ENCODE measurements at regions not wholly inside any gene's neighbourhood (a gene's known extent, or its start where the extent isn't known, plus 50 kb on each side); places are given as distances from the start of the nearest gene placed in this dataset.

DNA sequence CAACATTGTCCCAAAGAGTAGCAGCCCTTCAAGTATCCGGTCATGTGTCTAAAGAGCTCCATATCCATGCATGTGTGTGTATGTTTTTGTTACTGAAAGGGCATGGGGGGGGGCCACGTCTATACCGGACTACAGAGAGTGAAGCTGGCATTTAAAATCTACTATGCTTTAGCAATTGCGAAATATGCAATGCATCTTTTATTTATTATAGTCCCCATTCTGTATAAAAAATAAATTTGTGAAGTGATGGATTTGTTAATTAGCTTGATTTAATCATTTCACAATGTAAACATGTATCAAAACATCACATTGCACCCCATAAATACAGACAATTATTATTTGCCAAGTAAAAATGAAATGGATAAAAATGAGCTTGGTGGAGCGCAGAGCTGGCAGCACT is 149.4 kb upstream of the ID2 start:
- H3K4me2 ChIP-seq (ENCODE audit: low read depth, low read length): no peak overlapping the region
- no peaks in the 10 kb centered on the region for H3F3A ChIP-seq (ENCODE audit: insufficient read depth, low read length)
- TF ChIP-seq EZH2phosphoT487 (IDR thresholded peaks at IDR 0.05; ENCODE audit: low read length) (no peak), EZH2 (optimal IDR thresholded peaks at IDR 0.05; ENCODE audit: low read depth, low read length) (no peak)
- TF ChIP-seq, protein P1, sequence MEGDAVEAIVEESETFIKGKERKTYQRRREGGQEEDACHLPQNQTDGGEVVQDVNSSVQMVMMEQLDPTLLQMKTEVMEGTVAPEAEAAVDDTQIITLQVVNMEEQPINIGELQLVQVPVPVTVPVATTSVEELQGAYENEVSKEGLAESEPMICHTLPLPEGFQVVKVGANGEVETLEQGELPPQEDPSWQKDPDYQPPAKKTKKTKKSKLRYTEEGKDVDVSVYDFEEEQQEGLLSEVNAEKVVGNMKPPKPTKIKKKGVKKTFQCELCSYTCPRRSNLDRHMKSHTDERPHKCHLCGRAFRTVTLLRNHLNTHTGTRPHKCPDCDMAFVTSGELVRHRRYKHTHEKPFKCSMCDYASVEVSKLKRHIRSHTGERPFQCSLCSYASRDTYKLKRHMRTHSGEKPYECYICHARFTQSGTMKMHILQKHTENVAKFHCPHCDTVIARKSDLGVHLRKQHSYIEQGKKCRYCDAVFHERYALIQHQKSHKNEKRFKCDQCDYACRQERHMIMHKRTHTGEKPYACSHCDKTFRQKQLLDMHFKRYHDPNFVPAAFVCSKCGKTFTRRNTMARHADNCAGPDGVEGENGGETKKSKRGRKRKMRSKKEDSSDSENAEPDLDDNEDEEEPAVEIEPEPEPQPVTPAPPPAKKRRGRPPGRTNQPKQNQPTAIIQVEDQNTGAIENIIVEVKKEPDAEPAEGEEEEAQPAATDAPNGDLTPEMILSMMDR (IDR thresholded peaks at IDR 0.05; ENCODE audit: low read length): no peak
- H4K20me1 ChIP-seq (ENCODE audit: insufficient read depth, low read length): no peaks in the 10 kb centered on the region
- H3K27me3 ChIP-seq (replicated peaks; ENCODE audit: insufficient read depth, low read length): no peaks in the 10 kb centered on the region
- no peak for DNase-seq
- no peaks in the 10 kb centered on the region for H3K79me2 ChIP-seq (ENCODE audit: low read length)
- no peaks in the 10 kb centered on the region for H3K9me3 ChIP-seq (replicated peaks; ENCODE audit: insufficient read depth, low read length)
- H2AFZ ChIP-seq (ENCODE audit: low read length): no peak overlapping the region
- H3K9me2 ChIP-seq (replicated peaks; ENCODE audit: insufficient read depth, low read length): no peaks in the 10 kb centered on the region
- H3K36me3 ChIP-seq (replicated peaks; ENCODE audit: insufficient read depth, low read length): no peaks in the 10 kb centered on the region
- no peak overlapping the region for H3K9ac ChIP-seq (ENCODE audit: low read length)
- H3K4me1 ChIP-seq (ENCODE audit: low read length): no peaks in the 10 kb centered on the region
- no peak overlapping the region for H3K27ac ChIP-seq (ENCODE audit: low read length)
- no peak overlapping the region for H3K4me3 ChIP-seq (ENCODE audit: low read length)

DNA sequence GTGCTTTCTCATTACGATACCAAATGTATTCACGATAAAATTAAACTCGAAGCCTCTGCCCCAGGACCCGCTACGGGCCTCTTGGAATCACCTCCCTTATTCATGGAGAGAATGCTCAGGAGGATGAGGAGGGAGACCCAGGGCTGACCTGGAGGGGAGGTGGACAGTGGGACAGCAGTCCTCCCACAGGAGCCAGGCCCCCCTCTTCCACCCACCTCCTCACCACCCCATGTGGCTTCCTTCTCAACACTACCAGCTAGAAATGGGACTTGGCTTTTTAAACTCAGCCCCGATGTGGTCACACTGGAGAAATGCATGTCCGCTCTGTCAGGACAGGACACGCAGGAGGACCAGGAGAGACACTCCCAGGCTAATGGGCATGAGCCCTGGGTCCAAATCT is 147.9 kb upstream of the ID2 start:
- Histone ChIP-seq H3K9ac (ENCODE audit: low read length) (no peak overlapping the region), H3K27ac (ENCODE audit: low read length) (no peak overlapping the region), H3K36me3 (replicated peaks; ENCODE audit: insufficient read depth, low read length) (no peaks in the 10 kb centered on the region), H4K20me1 (ENCODE audit: insufficient read depth, low read length) (no peaks in the 10 kb centered on the region), H3F3A (ENCODE audit: insufficient read depth, low read length) (no peaks in the 10 kb centered on the region), H3K4me1 (ENCODE audit: low read length) (no peaks in the 10 kb centered on the region), H2AFZ (ENCODE audit: low read length) (no peak overlapping the region), H3K4me2 (ENCODE audit: low read depth, low read length) (no peak overlapping the region), H3K9me3 (replicated peaks; ENCODE audit: insufficient read depth, low read length) (no peaks in the 10 kb centered on the region), H3K27me3 (replicated peaks; ENCODE audit: insufficient read depth, low read length) (no peaks in the 10 kb centered on the region), H3K79me2 (ENCODE audit: low read length) (no peaks in the 10 kb centered on the region), H3K4me3 (ENCODE audit: low read length) (no peak overlapping the region), H3K9me2 (replicated peaks; ENCODE audit: insufficient read depth, low read length) (no peaks in the 10 kb centered on the region)
- no peak for TF ChIP-seq EZH2phosphoT487 (IDR thresholded peaks at IDR 0.05; ENCODE audit: low read length)
- TF ChIP-seq, protein P1 (IDR thresholded peaks at IDR 0.05; ENCODE audit: low read length): no peak
- TF ChIP-seq EZH2 (optimal IDR thresholded peaks at IDR 0.05; ENCODE audit: low read depth, low read length): no peak
- DNase-seq: no peak

GRCh38 chr2:8534386-8534728 is 147.5 kb upstream of the ID2 start:
- H3K4me1 ChIP-seq (ENCODE audit: low read length): no peaks in the 10 kb centered on the region
- DNase-seq: no peak
- no peak overlapping the region for H3K4me3 ChIP-seq (ENCODE audit: low read length)
- no peak overlapping the region for H3K27ac ChIP-seq (ENCODE audit: low read length)
- no peak overlapping the region for H3K4me2 ChIP-seq (ENCODE audit: low read depth, low read length)
- no peaks in the 10 kb centered on the region for H3K27me3 ChIP-seq (replicated peaks; ENCODE audit: insufficient read depth, low read length)
- no peaks in the 10 kb centered on the region for H3F3A ChIP-seq (ENCODE audit: insufficient read depth, low read length)
- H3K79me2 ChIP-seq (ENCODE audit: low read length): no peaks in the 10 kb centered on the region
- no peaks in the 10 kb centered on the region for H3K9me3 ChIP-seq (replicated peaks; ENCODE audit: insufficient read depth, low read length)
- TF ChIP-seq, protein P1 (IDR thresholded peaks at IDR 0.05; ENCODE audit: low read length): no peak
- no peak for TF ChIP-seq EZH2 (optimal IDR thresholded peaks at IDR 0.05; ENCODE audit: low read depth, low read length)
- no peak for TF ChIP-seq EZH2phosphoT487 (IDR thresholded peaks at IDR 0.05; ENCODE audit: low read length)
- no peaks in the 10 kb centered on the region for H3K36me3 ChIP-seq (replicated peaks; ENCODE audit: insufficient read depth, low read length)
- no peaks in the 10 kb centered on the region for H3K9me2 ChIP-seq (replicated peaks; ENCODE audit: insufficient read depth, low read length)
- H3K9ac ChIP-seq (ENCODE audit: low read length): no peak overlapping the region
- no peak overlapping the region for H2AFZ ChIP-seq (ENCODE audit: low read length)
- H4K20me1 ChIP-seq (ENCODE audit: insufficient read depth, low read length): no peaks in the 10 kb centered on the region
